ENCODE measurements at regions not wholly inside any gene's neighbourhood (a gene's known extent, or its start where the extent isn't known, plus 50 kb on each side); places are given as distances from the start of the nearest gene placed in this dataset.
"Not testable (repeated sequence)": the region's sequence is repeated elsewhere in the genome, so short reads cannot be mapped to it uniquely, and the experiment has no call there.

GRCh38 chr5:89377767-89378455, 494.9 kb upstream of the MEF2C start:
- DNase-seq: no peak

- no peak for DNase-seq
Observed at GRCh38 chr5:89374818-89375521, 492.0 kb upstream of the MEF2C start.

- DNase-seq: no peak
Observed at GRCh38 chr5:89374144-89374784, 491.3 kb upstream of the MEF2C start.

- no peak for DNase-seq
Observed at GRCh38 chr5:89372176-89372575, 489.2 kb upstream of the MEF2C start.

GRCh38 chr5:89371646-89372045, 488.7 kb upstream of the MEF2C start:
- no peak for DNase-seq

- no peak for DNase-seq
Observed at GRCh38 chr5:89359046-89359445, 476.1 kb upstream of the MEF2C start.

- DNase-seq: no peak
Observed at GRCh38 chr5:89353837-89354551, 471.0 kb upstream of the MEF2C start.

- DNase-seq: no peak
Observed at GRCh38 chr5:89351975-89352374, 469.0 kb upstream of the MEF2C start.

- DNase-seq: no peak
Observed at GRCh38 chr5:89351222-89351621, 468.2 kb upstream of the MEF2C start.

GRCh38 chr5:89350684-89351083, 467.7 kb upstream of the MEF2C start:
- DNase-seq: no peak

GRCh38 chr5:89349246-89349980, 466.4 kb upstream of the MEF2C start:
- DNase-seq: no peak

- DNase-seq: no peak
Observed at GRCh38 chr5:89346573-89346972, 463.6 kb upstream of the MEF2C start.

GRCh38 chr5:89343666-89344065, 460.7 kb upstream of the MEF2C start:
- DNase-seq: no peak

GRCh38 chr5:89342106-89342876, 459.3 kb upstream of the MEF2C start:
- no peak for DNase-seq

- no peak for DNase-seq
Observed at GRCh38 chr5:89338935-89339334, 456.0 kb upstream of the MEF2C start.

- no peak for DNase-seq
Observed at GRCh38 chr5:89336111-89336510, 453.1 kb upstream of the MEF2C start.

GRCh38 chr5:89330140-89330539, 447.2 kb upstream of the MEF2C start:
- no peak for DNase-seq

GRCh38 chr5:89327608-89328007, 444.6 kb upstream of the MEF2C start:
- DNase-seq: no peak

- peak in 1 of 2 experiments; percentile 9 for DNase-seq
Observed at GRCh38 chr5:89324990-89325389, 442.0 kb upstream of the MEF2C start.

- no peak for DNase-seq
Observed at GRCh38 chr5:89320421-89321277, 437.7 kb upstream of the MEF2C start.

GRCh38 chr5:89317838-89318237, 434.9 kb upstream of the MEF2C start:
- DNase-seq: not testable (repeated sequence)

All from AML-193 (cell line).